GM12878 (cell line): ENCODE measurements at regions not wholly inside any gene's neighbourhood (a gene's known extent, or its start where the extent isn't known, plus 50 kb on each side); places are given as distances from the start of the nearest gene placed in this dataset.

Source experiments
- HCFC1 ChIP-seq: fragments of 150-350 bp; IDR thresholded peaks from 2 replicates; pipeline ENCODE4 v1.6.1; 2014; ENCODE audit warnings: low read length
- POLR2A ChIP-seq: IDR thresholded peaks from 2 replicates; pipeline ENCODE4 v1.6.1; 2011; ENCODE audit warnings: low read depth, mild to moderate bottlenecking, low read length
- RFX5 ChIP-seq: IDR thresholded peaks from 2 replicates; pipeline ENCODE4 v1.6.1; 2011; ENCODE audit warnings: low read depth, low read length, improper control_type of control experiment
- SUZ12 ChIP-seq: fragments of 200-600 bp; sonication (generic); IDR thresholded peaks from one replicate; pipeline ENCODE4 v1.6.1; 2018; ENCODE audit warnings: antibody characterized with exemption, mild to moderate bottlenecking; ENCODE audit not compliant: unreplicated experiment
- TARDBP ChIP-seq: IDR thresholded peaks from 2 replicates; pipeline ENCODE4 v1.6.1; 2016; ENCODE audit warnings: borderline replicate concordance
- TF ChIP-seq, protein P1 (sequence below), 3 experiments: IDR thresholded peaks in 2 of 3; conservative IDR thresholded peaks in 1 of 3; 2 replicates each; pipeline ENCODE4 v1.5.1; 2011; ENCODE audit warnings: low read depth in 3 of 3, low read length in 3 of 3, mild to moderate bottlenecking in 3 of 3, control low read depth in 2 of 3, moderate library complexity in 2 of 3, inconsistent platforms in 1 of 3, mixed read lengths in 1 of 3; ENCODE audit not compliant: control insufficient read depth in 2 of 3, insufficient read depth in 1 of 3; ENCODE audit errors: extremely low read depth in 1 of 3
- TF ChIP-seq, protein P2 (sequence below): fragments of 450-650 bp; IDR thresholded peaks from 2 replicates; pipeline ENCODE4 v1.6.1; 2016; ENCODE audit warnings: mild to moderate bottlenecking
- TF ChIP-seq, protein P3 (sequence below): IDR thresholded peaks from 2 replicates; pipeline ENCODE4 v1.6.1; 2012; ENCODE audit warnings: mild to moderate bottlenecking, low read depth, low read length
- TF ChIP-seq, protein P4 (sequence below): fragments of 450-650 bp; formaldehyde crosslinking; IDR thresholded peaks from 2 replicates; pipeline ENCODE4 v1.5.0; 2022; ENCODE audit warnings: mild to moderate bottlenecking, missing genetic modification characterization
- TF ChIP-seq, protein P5 (sequence below): IDR thresholded peaks from 2 replicates; pipeline ENCODE4 v1.6.1; 2012; ENCODE audit warnings: low read length, inconsistent platforms

DNA sequence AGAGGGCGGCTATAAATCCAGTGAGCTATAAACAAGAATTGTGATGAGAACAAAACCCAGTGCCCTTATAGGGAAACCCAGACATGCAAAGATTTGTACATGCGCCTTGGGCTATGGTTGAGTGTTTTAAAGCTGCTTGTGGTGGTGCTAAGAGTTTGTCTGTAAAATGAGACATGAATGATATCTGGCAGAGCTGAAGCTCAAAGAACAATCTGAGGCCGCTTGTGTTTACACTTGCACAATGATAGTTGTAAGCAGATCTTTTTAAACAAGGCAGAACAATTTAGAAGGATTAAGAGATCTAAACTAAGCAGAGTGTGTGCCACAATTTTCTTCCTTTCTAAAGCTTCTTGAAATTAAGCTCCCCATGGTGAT lies 80.4 kb upstream of the ADAMTS5 start:
- TF ChIP-seq, protein P1, sequence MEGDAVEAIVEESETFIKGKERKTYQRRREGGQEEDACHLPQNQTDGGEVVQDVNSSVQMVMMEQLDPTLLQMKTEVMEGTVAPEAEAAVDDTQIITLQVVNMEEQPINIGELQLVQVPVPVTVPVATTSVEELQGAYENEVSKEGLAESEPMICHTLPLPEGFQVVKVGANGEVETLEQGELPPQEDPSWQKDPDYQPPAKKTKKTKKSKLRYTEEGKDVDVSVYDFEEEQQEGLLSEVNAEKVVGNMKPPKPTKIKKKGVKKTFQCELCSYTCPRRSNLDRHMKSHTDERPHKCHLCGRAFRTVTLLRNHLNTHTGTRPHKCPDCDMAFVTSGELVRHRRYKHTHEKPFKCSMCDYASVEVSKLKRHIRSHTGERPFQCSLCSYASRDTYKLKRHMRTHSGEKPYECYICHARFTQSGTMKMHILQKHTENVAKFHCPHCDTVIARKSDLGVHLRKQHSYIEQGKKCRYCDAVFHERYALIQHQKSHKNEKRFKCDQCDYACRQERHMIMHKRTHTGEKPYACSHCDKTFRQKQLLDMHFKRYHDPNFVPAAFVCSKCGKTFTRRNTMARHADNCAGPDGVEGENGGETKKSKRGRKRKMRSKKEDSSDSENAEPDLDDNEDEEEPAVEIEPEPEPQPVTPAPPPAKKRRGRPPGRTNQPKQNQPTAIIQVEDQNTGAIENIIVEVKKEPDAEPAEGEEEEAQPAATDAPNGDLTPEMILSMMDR (IDR thresholded peaks at IDR 0.05 in 2 of 3, conservative IDR thresholded peaks at IDR 0.05 in 1 of 3; ENCODE audit: control insufficient read depth in 2 of 3, extremely low read depth in 1 of 3, insufficient read depth in 1 of 3, low read depth in 3 of 3, low read length in 3 of 3) = no peak
- no peak for TF ChIP-seq TARDBP
- TF ChIP-seq SUZ12 = no peak
- TF ChIP-seq POLR2A = no peak
- TF ChIP-seq, protein P2, sequence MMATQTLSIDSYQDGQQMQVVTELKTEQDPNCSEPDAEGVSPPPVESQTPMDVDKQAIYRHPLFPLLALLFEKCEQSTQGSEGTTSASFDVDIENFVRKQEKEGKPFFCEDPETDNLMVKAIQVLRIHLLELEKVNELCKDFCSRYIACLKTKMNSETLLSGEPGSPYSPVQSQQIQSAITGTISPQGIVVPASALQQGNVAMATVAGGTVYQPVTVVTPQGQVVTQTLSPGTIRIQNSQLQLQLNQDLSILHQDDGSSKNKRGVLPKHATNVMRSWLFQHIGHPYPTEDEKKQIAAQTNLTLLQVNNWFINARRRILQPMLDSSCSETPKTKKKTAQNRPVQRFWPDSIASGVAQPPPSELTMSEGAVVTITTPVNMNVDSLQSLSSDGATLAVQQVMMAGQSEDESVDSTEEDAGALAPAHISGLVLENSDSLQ = no peak
- TF ChIP-seq, protein P3, sequence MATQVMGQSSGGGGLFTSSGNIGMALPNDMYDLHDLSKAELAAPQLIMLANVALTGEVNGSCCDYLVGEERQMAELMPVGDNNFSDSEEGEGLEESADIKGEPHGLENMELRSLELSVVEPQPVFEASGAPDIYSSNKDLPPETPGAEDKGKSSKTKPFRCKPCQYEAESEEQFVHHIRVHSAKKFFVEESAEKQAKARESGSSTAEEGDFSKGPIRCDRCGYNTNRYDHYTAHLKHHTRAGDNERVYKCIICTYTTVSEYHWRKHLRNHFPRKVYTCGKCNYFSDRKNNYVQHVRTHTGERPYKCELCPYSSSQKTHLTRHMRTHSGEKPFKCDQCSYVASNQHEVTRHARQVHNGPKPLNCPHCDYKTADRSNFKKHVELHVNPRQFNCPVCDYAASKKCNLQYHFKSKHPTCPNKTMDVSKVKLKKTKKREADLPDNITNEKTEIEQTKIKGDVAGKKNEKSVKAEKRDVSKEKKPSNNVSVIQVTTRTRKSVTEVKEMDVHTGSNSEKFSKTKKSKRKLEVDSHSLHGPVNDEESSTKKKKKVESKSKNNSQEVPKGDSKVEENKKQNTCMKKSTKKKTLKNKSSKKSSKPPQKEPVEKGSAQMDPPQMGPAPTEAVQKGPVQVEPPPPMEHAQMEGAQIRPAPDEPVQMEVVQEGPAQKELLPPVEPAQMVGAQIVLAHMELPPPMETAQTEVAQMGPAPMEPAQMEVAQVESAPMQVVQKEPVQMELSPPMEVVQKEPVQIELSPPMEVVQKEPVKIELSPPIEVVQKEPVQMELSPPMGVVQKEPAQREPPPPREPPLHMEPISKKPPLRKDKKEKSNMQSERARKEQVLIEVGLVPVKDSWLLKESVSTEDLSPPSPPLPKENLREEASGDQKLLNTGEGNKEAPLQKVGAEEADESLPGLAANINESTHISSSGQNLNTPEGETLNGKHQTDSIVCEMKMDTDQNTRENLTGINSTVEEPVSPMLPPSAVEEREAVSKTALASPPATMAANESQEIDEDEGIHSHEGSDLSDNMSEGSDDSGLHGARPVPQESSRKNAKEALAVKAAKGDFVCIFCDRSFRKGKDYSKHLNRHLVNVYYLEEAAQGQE = no peak
- TF ChIP-seq, protein P4, sequence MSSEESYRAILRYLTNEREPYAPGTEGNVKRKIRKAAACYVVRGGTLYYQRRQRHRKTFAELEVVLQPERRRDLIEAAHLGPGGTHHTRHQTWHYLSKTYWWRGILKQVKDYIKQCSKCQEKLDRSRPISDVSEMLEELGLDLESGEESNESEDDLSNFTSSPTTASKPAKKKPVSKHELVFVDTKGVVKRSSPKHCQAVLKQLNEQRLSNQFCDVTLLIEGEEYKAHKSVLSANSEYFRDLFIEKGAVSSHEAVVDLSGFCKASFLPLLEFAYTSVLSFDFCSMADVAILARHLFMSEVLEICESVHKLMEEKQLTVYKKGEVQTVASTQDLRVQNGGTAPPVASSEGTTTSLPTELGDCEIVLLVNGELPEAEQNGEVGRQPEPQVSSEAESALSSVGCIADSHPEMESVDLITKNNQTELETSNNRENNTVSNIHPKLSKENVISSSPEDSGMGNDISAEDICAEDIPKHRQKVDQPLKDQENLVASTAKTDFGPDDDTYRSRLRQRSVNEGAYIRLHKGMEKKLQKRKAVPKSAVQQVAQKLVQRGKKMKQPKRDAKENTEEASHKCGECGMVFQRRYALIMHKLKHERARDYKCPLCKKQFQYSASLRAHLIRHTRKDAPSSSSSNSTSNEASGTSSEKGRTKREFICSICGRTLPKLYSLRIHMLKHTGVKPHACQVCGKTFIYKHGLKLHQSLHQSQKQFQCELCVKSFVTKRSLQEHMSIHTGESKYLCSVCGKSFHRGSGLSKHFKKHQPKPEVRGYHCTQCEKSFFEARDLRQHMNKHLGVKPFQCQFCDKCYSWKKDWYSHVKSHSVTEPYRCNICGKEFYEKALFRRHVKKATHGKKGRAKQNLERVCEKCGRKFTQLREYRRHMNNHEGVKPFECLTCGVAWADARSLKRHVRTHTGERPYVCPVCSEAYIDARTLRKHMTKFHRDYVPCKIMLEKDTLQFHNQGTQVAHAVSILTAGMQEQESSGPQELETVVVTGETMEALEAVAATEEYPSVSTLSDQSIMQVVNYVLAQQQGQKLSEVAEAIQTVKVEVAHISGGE = no peak
- TF ChIP-seq, protein P5, sequence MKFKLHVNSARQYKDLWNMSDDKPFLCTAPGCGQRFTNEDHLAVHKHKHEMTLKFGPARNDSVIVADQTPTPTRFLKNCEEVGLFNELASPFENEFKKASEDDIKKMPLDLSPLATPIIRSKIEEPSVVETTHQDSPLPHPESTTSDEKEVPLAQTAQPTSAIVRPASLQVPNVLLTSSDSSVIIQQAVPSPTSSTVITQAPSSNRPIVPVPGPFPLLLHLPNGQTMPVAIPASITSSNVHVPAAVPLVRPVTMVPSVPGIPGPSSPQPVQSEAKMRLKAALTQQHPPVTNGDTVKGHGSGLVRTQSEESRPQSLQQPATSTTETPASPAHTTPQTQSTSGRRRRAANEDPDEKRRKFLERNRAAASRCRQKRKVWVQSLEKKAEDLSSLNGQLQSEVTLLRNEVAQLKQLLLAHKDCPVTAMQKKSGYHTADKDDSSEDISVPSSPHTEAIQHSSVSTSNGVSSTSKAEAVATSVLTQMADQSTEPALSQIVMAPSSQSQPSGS = no peak
- TF ChIP-seq HCFC1 = no peak
- no peak for TF ChIP-seq RFX5
